HG02938 (cell line): ENCODE measurements at regions not wholly inside any gene's neighbourhood (a gene's known extent, or its start where the extent isn't known, plus 50 kb on each side); places are given as distances from the start of the nearest gene placed in this dataset.
"Not testable (repeated sequence)": the region's sequence is repeated elsewhere in the genome, so short reads cannot be mapped to it uniquely, and the experiment has no call there.

Experiments used
- ATAC-seq: cut with Tn5 transposase; IDR thresholded peaks from one replicate; pipeline ENCODE4 v1.9.1; 2021; ENCODE audit warnings: mild to moderate bottlenecking, moderate library complexity; ENCODE audit not compliant: unreplicated experiment

GRCh38 chr4:128649575-128650205 is 159.8 kb upstream of the JADE1 start:
- no peak for ATAC-seq

- ATAC-seq = no peak
Observed at GRCh38 chr4:128649161-128649560, 160.3 kb upstream of the JADE1 start.

GRCh38 chr4:128648021-128648420 is 161.5 kb upstream of the JADE1 start:
- ATAC-seq = no peak

- peak; percentile 56 for ATAC-seq
Observed at GRCh38 chr4:128646893-128647292, 162.6 kb upstream of the JADE1 start.

- ATAC-seq = not testable (repeated sequence)
Observed at GRCh38 chr4:128644693-128645654, 164.5 kb upstream of the JADE1 start.

- not testable (repeated sequence) for ATAC-seq
Observed at GRCh38 chr4:128644107-128644506, 165.4 kb upstream of the JADE1 start.

- ATAC-seq = not testable (repeated sequence)
Observed at GRCh38 chr4:128641566-128641965, 167.9 kb upstream of the JADE1 start.

GRCh38 chr4:128639541-128640270 is 169.8 kb upstream of the JADE1 start:
- ATAC-seq = no peak

GRCh38 chr4:128636906-128637305 is 172.6 kb upstream of the JADE1 start:
- no peak for ATAC-seq

GRCh38 chr4:128635955-128636560 is 173.4 kb upstream of the JADE1 start:
- ATAC-seq = no peak

- no peak for ATAC-seq
Observed at GRCh38 chr4:128635141-128635954, 174.2 kb upstream of the JADE1 start.

GRCh38 chr4:128633067-128633466 is 176.4 kb upstream of the JADE1 start:
- ATAC-seq = no peak

GRCh38 chr4:128630871-128631270 is 178.6 kb upstream of the JADE1 start:
- ATAC-seq = no peak

- ATAC-seq = no peak
Observed at GRCh38 chr4:128623508-128624215, 185.8 kb upstream of the JADE1 start.

- ATAC-seq = not testable (repeated sequence)
Observed at GRCh38 chr4:128620279-128620965, 189.1 kb upstream of the JADE1 start.

GRCh38 chr4:128615197-128615596 is 194.3 kb upstream of the JADE1 start:
- no peak for ATAC-seq

GRCh38 chr4:128608006-128608405 is 201.5 kb upstream of the JADE1 start:
- ATAC-seq = no peak

GRCh38 chr4:128606173-128606572 is 203.3 kb upstream of the JADE1 start:
- no peak for ATAC-seq

- ATAC-seq = no peak
Observed at GRCh38 chr4:128604840-128605239, 204.7 kb upstream of the JADE1 start.
